Uterus (tissue), 2 donors: ENCODE measurements at regions not wholly inside any gene's neighbourhood (a gene's known extent, or its start where the extent isn't known, plus 50 kb on each side); places are given as distances from the start of the nearest gene placed in this dataset.

ENCODE experiments used
- CTCF ChIP-seq, 4 experiments: fragments of 200-600 bp in 2 of 4; fragments of 450-650 bp in 2 of 4; sonication (generic) in 2 of 4; IDR thresholded peaks; one replicate each; pipeline ENCODE4 v1.5.1; 2016 to 2019; ENCODE audit warnings: antibody characterized with exemption in 4 of 4, mild to moderate bottlenecking in 2 of 4, moderate library complexity in 1 of 4
- POLR2A ChIP-seq, 2 donors: fragments of 450-650 bp; IDR thresholded peaks; one replicate each; pipeline ENCODE4 v1.6.1; 2016; ENCODE audit warnings: antibody characterized with exemption in 2 of 2, mild to moderate bottlenecking in 1 of 2, moderate library complexity in 1 of 2

- TF ChIP-seq CTCF (IDR thresholded peaks at IDR 0.05) (no peak), POLR2A (IDR thresholded peaks at IDR 0.05) (no peak)
Measured at GRCh38 chr3:76950590-76950989, 89.3 kb upstream of the ROBO2 start.
